ENCODE measurements at regions not wholly inside any gene's neighbourhood (a gene's known extent, or its start where the extent isn't known, plus 50 kb on each side); places are given as distances from the start of the nearest gene placed in this dataset.

DNA sequence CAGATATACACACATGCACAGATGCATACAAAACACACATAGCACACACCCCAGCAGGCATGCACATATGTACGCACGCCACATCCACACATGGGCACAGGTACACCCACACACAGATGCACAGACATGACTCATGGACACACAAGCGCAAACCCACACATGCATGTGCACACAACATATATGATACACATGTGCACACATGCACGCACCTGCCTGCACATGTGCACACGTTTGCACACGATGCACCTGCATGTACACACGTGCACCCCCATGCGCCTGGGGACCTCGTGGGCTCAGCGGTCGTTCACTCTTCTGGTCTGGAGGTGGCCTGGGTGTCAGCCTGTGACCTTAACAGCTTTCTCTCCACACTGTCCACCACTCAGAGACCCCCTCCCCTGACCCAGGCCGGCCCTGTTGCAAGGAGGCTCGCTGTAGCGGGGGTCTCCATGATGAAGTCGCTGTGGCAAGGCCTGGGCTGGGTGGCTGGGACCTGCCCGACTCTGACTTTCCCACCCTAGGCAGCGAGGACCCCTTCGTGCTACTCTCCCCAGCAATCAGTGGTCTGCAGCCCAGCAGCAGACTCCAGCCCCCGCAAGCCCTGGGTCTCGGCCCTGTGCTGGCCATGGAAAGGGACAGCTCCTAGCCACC lies 92.1 kb upstream of the TTC34 start:
- Mint-ChIP-seq H3K27ac (no peak overlapping the region), H3K36me3 (no peaks in the 10 kb centered on the region), H3K4me1 (no peaks in the 10 kb centered on the region), H3K4me3 (no peak overlapping the region), H3K27me3 (ENCODE audit: low read depth in 2 of 2) (no peaks in the 10 kb centered on the region), H3K9me3 (no peaks in the 10 kb centered on the region)
- no peak overlapping the region for H3K27ac ChIP-seq (ENCODE audit: low read length)
- 93% methylated on average over 20 of the region's 20 CpGs for WGBS (ENCODE audit: insufficient coverage)
- H3K27me3 ChIP-seq (ENCODE audit: control insufficient read depth, insufficient read depth, low read length) = no peaks in the 10 kb centered on the region
- no peaks in the 10 kb centered on the region for H3K9me3 ChIP-seq (ENCODE audit: control insufficient read depth, insufficient read depth, low read length)
- DNase-seq = no peak
- no peaks in the 10 kb centered on the region for H3K36me3 ChIP-seq (ENCODE audit: control insufficient read depth, insufficient read depth, low read length)
- TF ChIP-seq, protein P1, sequence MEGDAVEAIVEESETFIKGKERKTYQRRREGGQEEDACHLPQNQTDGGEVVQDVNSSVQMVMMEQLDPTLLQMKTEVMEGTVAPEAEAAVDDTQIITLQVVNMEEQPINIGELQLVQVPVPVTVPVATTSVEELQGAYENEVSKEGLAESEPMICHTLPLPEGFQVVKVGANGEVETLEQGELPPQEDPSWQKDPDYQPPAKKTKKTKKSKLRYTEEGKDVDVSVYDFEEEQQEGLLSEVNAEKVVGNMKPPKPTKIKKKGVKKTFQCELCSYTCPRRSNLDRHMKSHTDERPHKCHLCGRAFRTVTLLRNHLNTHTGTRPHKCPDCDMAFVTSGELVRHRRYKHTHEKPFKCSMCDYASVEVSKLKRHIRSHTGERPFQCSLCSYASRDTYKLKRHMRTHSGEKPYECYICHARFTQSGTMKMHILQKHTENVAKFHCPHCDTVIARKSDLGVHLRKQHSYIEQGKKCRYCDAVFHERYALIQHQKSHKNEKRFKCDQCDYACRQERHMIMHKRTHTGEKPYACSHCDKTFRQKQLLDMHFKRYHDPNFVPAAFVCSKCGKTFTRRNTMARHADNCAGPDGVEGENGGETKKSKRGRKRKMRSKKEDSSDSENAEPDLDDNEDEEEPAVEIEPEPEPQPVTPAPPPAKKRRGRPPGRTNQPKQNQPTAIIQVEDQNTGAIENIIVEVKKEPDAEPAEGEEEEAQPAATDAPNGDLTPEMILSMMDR (IDR thresholded peaks at IDR 0.05) = no peak
- no peak for ATAC-seq
- H3K4me3 ChIP-seq (ENCODE audit: low read length) = no peak overlapping the region
- intact Hi-C loops (cut with micrococcal nuclease) = no loop called here
- peaks cover 3% of the 10 kb centered on the region for H3K4me1 ChIP-seq (ENCODE audit: control insufficient read depth, insufficient read depth, low read length)

DNA sequence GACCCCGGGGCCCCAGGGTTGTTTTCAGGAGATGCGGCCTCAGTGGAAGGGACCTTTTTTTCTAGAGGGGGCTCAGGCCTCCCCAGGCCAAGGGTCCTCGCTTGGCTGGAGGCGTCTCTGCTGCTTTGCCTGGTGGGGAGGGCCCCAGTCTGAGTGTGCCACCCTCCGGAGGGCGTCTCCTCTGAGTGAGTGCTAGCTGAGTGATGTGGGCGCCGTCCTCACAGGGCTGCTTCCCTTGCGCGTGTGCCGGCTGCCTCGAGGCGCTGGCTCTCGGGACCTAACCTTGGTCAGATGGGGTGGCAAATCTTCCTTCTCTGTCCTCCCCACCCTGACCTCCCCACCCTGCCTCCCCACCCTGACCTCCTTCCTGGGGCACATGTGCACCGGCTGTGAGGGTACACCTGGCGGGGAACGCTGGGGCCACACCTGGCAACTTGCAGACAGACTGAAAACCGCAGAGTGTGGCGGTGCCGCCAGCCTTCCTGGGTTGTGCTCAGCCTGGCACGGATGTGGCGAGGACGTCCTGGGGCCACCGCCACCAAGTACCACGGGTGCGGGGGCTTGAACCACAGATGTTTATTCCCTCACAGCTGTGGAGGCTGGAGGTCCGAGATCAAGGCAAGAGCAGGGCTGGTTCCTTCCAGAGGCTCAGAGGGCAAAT lies 93.0 kb upstream of the TTC34 start:
- Mint-ChIP-seq H3K27ac (no peak overlapping the region), H3K4me3 (no peak overlapping the region), H3K4me1 (no peaks in the 10 kb centered on the region), H3K9me3 (no peaks in the 10 kb centered on the region), H3K27me3 (ENCODE audit: low read depth in 2 of 2) (no peaks in the 10 kb centered on the region), H3K36me3 (no peaks in the 10 kb centered on the region)
- intact Hi-C loops (cut with micrococcal nuclease) = no loop called here
- Histone ChIP-seq H3K27ac (ENCODE audit: low read length) (no peak overlapping the region), H3K36me3 (ENCODE audit: control insufficient read depth, insufficient read depth, low read length) (no peaks in the 10 kb centered on the region), H3K27me3 (ENCODE audit: control insufficient read depth, insufficient read depth, low read length) (no peaks in the 10 kb centered on the region), H3K4me3 (ENCODE audit: low read length) (no peak overlapping the region), H3K4me1 (ENCODE audit: control insufficient read depth, insufficient read depth, low read length) (peaks cover 3% of the 10 kb centered on the region), H3K9me3 (ENCODE audit: control insufficient read depth, insufficient read depth, low read length) (no peaks in the 10 kb centered on the region)
- ATAC-seq = no peak
- TF ChIP-seq, protein P1 (IDR thresholded peaks at IDR 0.05) = no peak
- peak in 1 of 2 donors; percentile 66 for DNase-seq
- 70% methylated on average over 27 of the region's 27 CpGs for WGBS (ENCODE audit: insufficient coverage)

DNA sequence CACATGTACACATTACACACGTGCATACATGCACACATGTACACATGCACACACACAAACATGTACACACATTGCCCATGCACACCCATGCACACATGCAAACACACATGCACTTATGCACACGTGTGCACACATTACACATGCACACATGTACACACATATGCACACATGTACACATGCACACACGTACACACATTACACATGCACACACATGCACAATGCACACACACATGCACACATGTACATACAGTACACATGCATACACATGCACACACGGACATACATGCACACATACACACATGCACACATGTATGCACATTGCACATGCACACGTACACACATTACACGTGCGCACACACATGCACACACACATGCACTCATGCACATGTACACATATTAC lies 95.3 kb upstream of the TTC34 start:
- no peaks in the 10 kb centered on the region for H3K4me1 Mint-ChIP-seq
- H3K27me3 ChIP-seq (ENCODE audit: control insufficient read depth, insufficient read depth, low read length) = no peaks in the 10 kb centered on the region
- peaks cover 3% of the 10 kb centered on the region for H3K4me1 ChIP-seq (ENCODE audit: control insufficient read depth, insufficient read depth, low read length)
- no peak overlapping the region for H3K4me3 ChIP-seq (ENCODE audit: low read length)
- no peaks in the 10 kb centered on the region for H3K36me3 Mint-ChIP-seq
- H3K27ac Mint-ChIP-seq = no peak overlapping the region
- no peaks in the 10 kb centered on the region for H3K27me3 Mint-ChIP-seq (ENCODE audit: low read depth in 2 of 2)
- no peaks in the 10 kb centered on the region for H3K9me3 Mint-ChIP-seq
- intact Hi-C loops (cut with micrococcal nuclease) = no loop called here
- WGBS (ENCODE audit: insufficient coverage) = 92% methylated on average over 7 of the region's 7 CpGs
- ATAC-seq (no peak), DNase-seq (peak in 1 of 2 donors; percentile 12)
- H3K9me3 ChIP-seq (ENCODE audit: control insufficient read depth, insufficient read depth, low read length) = no peaks in the 10 kb centered on the region
- no peaks in the 10 kb centered on the region for H3K36me3 ChIP-seq (ENCODE audit: control insufficient read depth, insufficient read depth, low read length)
- TF ChIP-seq, protein P1 (IDR thresholded peaks at IDR 0.05) = no peak
- H3K4me3 Mint-ChIP-seq = no peak overlapping the region
- H3K27ac ChIP-seq (ENCODE audit: low read length) = no peak overlapping the region

DNA sequence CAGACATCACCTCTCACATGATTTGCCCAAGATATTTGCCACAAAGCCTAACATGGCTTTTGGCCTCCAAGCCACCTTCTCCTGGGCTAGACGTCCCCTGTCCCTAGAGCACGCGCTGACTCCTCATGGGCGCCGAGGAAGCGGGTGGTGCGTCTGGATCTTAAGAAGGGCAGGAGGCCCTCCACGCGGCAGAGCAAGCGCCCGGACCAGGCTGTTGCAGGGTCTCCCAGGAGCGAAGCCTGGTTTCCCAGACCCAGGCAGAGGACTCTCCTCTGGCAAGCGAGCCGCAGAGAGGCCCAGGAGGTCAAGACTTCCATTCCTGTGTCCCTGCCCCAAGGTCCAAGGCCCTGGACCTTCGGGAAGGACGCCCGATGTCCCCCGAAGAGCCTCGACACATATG lies 101.7 kb upstream of the TTC34 start:
- Histone ChIP-seq H3K9me3 (ENCODE audit: control insufficient read depth, insufficient read depth, low read length) (no peaks in the 10 kb centered on the region), H3K4me3 (ENCODE audit: low read length) (no peak overlapping the region), H3K27ac (ENCODE audit: low read length) (no peak overlapping the region), H3K36me3 (ENCODE audit: control insufficient read depth, insufficient read depth, low read length) (no peaks in the 10 kb centered on the region), H3K27me3 (ENCODE audit: control insufficient read depth, insufficient read depth, low read length) (no peaks in the 10 kb centered on the region), H3K4me1 (ENCODE audit: control insufficient read depth, insufficient read depth, low read length) (no peaks in the 10 kb centered on the region)
- Mint-ChIP-seq H3K36me3 (no peaks in the 10 kb centered on the region), H3K4me3 (no peak overlapping the region), H3K27ac (no peak overlapping the region), H3K9me3 (no peaks in the 10 kb centered on the region), H3K4me1 (no peaks in the 10 kb centered on the region), H3K27me3 (ENCODE audit: low read depth in 2 of 2) (no peaks in the 10 kb centered on the region)
- no peak for DNase-seq
- TF ChIP-seq, protein P1 (IDR thresholded peaks at IDR 0.05) = no peak
- WGBS (ENCODE audit: insufficient coverage) = 92% methylated on average over 19 of the region's 19 CpGs
- intact Hi-C loops (cut with micrococcal nuclease) = no loop called here
- ATAC-seq = no peak

All from natural killer cell (primary cell).